ENCODE measurements at regions not wholly inside any gene's neighbourhood (a gene's known extent, or its start where the extent isn't known, plus 50 kb on each side); places are given as distances from the start of the nearest gene placed in this dataset.

DNA sequence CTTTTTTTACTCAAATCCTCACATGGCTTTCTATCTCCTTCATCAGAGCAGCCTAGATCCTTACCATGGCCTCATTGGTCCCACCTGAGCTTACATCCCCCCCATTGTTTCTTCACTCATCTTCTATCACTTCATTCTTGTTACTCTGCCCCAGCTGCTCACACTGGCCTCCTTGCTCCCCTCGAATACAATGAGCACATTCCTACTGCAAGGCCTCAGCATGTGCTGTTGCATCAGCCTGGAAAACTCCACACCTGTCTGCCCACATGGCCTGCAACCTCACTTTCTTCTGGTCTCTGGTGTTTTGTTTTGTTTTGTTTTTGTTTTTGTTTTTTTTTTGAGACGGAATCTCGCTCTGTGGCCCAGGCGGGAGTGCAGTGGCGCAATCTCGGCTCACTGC lies 212.6 kb downstream of the TBX18 start:
- no peak overlapping the region for H3K4me3 ChIP-seq (ENCODE audit: low read depth, low read length)
- in situ Hi-C loops (cut with HindIII; ENCODE audit: low sequenced_read_pairs), result no loop called here
- TF ChIP-seq, protein P1, sequence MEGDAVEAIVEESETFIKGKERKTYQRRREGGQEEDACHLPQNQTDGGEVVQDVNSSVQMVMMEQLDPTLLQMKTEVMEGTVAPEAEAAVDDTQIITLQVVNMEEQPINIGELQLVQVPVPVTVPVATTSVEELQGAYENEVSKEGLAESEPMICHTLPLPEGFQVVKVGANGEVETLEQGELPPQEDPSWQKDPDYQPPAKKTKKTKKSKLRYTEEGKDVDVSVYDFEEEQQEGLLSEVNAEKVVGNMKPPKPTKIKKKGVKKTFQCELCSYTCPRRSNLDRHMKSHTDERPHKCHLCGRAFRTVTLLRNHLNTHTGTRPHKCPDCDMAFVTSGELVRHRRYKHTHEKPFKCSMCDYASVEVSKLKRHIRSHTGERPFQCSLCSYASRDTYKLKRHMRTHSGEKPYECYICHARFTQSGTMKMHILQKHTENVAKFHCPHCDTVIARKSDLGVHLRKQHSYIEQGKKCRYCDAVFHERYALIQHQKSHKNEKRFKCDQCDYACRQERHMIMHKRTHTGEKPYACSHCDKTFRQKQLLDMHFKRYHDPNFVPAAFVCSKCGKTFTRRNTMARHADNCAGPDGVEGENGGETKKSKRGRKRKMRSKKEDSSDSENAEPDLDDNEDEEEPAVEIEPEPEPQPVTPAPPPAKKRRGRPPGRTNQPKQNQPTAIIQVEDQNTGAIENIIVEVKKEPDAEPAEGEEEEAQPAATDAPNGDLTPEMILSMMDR (IDR thresholded peaks at IDR 0.05; ENCODE audit: low read depth, low read length, missing control alignments), result no peak
- DNase-seq (ENCODE audit: low read depth), result no peak

DNA sequence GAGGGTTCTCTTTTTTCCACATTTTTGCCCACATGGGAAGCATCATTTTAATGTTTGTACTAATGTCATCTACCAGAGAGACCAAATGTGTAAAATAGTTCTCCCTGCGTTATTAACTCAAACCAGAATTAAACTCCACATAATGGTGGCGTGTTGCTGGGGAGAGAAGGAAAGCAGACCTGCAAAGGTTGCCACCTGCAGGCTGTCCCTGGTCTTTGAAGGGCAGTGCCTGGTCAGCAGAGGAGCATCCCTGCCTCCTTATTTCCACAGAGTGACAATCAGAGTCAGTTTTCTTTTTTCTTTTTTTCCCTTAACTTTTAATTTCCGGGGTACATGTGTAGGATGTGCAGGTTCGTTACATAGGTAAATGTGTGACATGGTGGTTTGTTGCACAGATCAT lies 214.5 kb downstream of the TBX18 start:
- no peak overlapping the region for H3K4me3 ChIP-seq (ENCODE audit: low read depth, low read length)
- TF ChIP-seq, protein P1 (IDR thresholded peaks at IDR 0.05; ENCODE audit: low read depth, low read length, missing control alignments), result no peak
- in situ Hi-C loops (cut with HindIII; ENCODE audit: low sequenced_read_pairs), result no loop called here
- no peak for DNase-seq (ENCODE audit: low read depth)

DNA sequence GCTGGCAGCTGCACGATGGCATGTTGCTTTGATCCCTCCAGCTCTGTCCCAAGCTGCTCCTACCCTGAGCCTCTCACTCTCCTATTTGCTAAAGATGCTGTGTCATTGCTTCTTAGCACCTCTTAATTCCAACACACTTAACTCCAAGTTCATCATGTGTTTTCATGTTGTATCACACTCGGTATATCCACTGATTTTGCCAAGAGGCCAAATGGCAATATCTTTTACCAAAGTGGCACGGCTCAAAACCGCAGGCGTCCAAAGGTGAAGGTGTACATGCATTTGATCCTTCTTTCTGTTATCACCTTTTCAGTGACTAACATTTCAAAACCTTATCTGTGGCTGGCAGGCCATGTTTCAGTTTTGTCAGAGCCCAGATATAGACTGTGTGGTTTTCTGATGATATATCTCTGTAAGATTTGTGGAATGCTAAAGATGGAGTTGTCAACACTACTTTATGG lies 217.0 kb downstream of the TBX18 start:
- in situ Hi-C loops (cut with HindIII; ENCODE audit: low sequenced_read_pairs), result no loop called here
- no peak for DNase-seq (ENCODE audit: low read depth)
- no peak overlapping the region for H3K4me3 ChIP-seq (ENCODE audit: low read depth, low read length)
- TF ChIP-seq, protein P1 (IDR thresholded peaks at IDR 0.05; ENCODE audit: low read depth, low read length, missing control alignments), result no peak

DNA sequence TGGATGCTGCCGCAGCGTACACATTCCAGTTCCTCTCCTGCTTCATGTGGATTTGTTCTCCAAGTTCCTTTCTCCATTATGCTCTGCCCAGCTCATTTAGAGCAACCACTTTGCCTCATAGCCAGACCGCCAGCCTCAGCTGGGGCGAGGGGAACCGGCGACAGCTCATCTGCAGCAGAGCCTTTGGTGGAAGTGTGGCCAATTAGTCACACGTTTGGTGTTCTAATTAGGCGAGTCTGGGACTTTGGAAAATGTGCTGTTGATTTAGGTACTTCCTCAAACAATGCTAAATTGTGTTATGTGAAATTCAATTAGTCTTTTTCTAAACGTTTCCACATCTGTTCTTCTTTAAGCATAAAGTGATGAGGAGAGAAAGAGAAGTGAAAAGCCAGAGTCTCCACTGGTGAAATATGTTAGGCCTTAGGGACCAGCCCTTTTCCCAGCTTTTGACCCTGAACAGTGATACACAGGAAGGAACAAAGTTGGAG lies 217.9 kb downstream of the TBX18 start:
- TF ChIP-seq, protein P1 (IDR thresholded peaks at IDR 0.05; ENCODE audit: low read depth, low read length, missing control alignments), result no peak
- in situ Hi-C loops (cut with HindIII; ENCODE audit: low sequenced_read_pairs), result no loop called here
- no peak overlapping the region for H3K4me3 ChIP-seq (ENCODE audit: low read depth, low read length)
- DNase-seq (ENCODE audit: low read depth), result no peak

DNA sequence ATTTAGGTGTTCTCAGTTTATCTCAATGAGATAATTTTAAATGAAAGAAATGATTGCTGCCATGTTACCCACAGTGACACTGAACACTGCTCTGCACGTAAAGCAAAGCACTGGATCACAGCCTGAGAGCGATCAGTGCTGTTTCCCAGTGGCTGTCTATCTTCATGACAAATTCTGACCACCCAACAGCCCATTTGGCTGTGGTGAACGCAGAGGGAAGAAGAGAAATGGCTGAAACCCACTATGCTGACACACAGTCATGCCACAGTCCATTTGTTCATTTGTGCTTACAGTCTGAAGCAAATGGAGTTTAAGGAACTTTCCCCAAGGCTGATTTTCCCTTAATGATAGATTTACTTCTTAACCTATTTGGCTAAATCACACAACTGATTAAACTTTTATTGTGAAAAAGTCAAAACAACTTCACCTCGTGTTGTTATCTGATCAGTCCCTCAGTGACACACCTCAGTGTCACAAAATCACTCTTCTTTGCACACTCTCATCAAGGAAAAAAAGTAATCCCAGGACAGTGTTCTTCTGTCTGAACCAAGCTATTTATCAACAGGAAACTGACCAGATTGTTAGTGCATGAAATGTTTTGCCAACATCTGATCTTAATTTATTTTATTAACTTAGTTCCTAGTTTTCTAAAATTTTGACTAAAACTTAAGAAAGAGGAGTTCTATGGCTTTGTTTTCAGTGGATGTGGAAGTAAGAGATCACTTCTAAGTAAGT lies 225.1 kb downstream of the TBX18 start:
- in situ Hi-C loops (cut with HindIII; ENCODE audit: low sequenced_read_pairs), result no loop called here
- no peak overlapping the region for H3K4me3 ChIP-seq (ENCODE audit: low read depth, low read length)
- DNase-seq (ENCODE audit: low read depth), result no peak
- TF ChIP-seq, protein P1 (IDR thresholded peaks at IDR 0.05; ENCODE audit: low read depth, low read length, missing control alignments), result no peak

DNA sequence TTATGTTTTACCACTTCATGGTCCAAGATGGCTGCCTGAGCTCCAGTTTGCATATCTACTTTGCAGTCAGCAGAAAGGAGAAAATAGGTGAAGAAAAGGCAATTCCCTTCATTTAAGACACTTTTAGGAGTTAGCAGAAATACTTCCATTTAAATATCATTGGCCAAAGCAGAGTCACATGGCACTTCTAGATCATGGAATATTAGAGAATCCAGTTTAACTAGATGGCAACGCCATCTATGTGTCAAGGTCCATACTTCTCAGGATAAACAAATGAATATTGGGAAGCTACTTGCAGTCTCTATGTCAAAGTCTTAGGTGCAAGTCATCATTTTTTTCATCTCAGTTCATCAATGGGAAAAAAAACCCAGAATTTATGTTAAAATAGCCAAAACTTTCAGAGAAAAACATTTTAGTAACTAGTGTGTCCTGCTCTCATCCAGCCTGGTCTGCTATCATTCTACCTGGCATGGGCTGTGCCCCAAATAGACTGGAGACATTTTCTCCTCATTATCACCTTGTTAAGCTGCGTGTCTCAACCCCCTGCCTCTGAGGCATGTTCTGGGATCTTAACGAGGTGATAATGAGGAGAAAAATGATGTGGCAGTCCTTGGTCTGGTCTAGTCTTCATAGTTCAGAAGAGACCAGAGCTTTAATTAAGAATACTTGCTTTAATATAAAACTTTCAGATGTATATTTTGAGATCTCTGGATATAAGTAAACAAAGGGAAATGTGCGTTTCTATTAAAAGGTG lies 227.3 kb downstream of the TBX18 start:
- TF ChIP-seq, protein P1 (IDR thresholded peaks at IDR 0.05; ENCODE audit: low read depth, low read length, missing control alignments), result no peak

More for the DNA sequence above, 227.3 kb downstream of the TBX18 start:
- no peak for DNase-seq (ENCODE audit: low read depth)
- H3K4me3 ChIP-seq (ENCODE audit: low read depth, low read length), result no peak overlapping the region
- in situ Hi-C loops (cut with HindIII; ENCODE audit: low sequenced_read_pairs), result no loop called here
